ENCODE measurements at regions not wholly inside any gene's neighbourhood (a gene's known extent, or its start where the extent isn't known, plus 50 kb on each side); places are given as distances from the start of the nearest gene placed in this dataset.

DNA sequence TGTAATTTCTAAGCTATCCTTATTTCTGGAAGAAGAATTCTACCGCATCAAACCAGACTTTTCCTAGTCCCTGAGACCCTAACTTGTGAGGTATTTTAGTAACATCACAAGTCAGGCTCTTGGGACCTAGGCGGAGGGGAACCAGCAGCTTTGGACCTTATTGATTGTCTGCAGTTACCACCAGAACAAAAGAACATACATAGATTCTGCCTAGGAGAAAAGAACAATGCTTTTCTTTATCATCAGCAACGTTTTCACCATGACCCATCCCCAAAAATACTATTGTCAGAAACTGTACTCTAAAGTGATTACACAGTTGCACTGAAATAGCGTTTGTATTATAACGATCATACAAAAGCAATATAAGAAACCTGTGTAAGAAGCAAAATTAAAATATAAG, 860.4 kb downstream of the USP25 start:
- H3K18ac ChIP-seq (ENCODE audit: low read length), result no peak overlapping the region
- H3K4me3 ChIP-seq (ENCODE audit: low read depth, low read length), result no peak overlapping the region
- no CpG with 5 or more reads among the region's 5 CpGs for WGBS (ENCODE audit: extremely low coverage, insufficient coverage, insufficient read length)

DNA sequence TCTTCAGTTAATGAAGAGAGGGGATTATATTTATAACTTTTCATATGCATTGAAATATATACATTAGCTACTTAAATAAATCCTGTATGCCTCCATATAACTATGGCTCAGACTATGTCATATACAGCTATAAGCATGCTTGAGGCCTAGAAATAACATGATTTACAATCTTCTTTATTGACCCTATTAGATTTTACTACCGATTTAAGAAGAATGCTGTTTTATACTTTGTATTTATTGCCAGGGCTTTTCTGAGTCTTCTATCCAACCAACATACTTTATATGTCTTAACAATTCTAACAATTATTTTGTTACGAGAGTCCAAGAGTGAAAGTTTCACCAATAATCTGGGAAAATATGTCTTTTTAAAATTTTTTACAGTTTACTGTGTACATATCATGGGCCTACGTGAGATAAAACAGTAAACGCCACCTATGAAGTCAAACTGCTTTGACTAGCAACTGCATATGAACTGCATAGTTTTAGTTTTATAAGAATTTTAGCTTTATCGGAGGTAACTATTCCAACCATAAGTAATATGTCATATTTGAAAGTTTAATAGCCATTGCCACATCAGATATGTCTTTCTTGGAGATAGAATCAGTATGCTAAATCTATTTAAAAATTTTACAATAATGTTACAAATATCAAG, 861.0 kb downstream of the USP25 start:
- Histone ChIP-seq H3K36me3 (ENCODE audit: control insufficient read depth in 1 of 2, insufficient read depth in 2 of 2, low read length in 2 of 2) (no peaks in the 10 kb centered on the region), H2AK5ac (ENCODE audit: low read length) (no peak overlapping the region), H3K9ac (ENCODE audit: low read length) (no peak overlapping the region), H3K79me1 (ENCODE audit: low read length) (no peaks in the 10 kb centered on the region), H3K4me2 (ENCODE audit: low read length) (no peak overlapping the region), H3K4me1 (ENCODE audit: control insufficient read depth in 1 of 2, insufficient read depth in 2 of 2, low read length in 2 of 2) (peaks cover 4 to 5% of the 10 kb centered on the region in 2 experiments), H2BK120ac (ENCODE audit: insufficient read depth, low read length, poor library complexity) (no peak overlapping the region), H2BK12ac (ENCODE audit: low read length) (no peak overlapping the region), H3K27ac (ENCODE audit: low read depth, low read length) (no peak overlapping the region), H3K23ac (ENCODE audit: low read length) (no peak overlapping the region), H4K12ac (ENCODE audit: low read depth, low read length) (no peak overlapping the region), H3K79me2 (ENCODE audit: control insufficient read depth, insufficient read depth, low read length, poor library complexity) (no peaks in the 10 kb centered on the region), H3K27me3 (ENCODE audit: insufficient read depth, low read length) (no peaks in the 10 kb centered on the region), H3K4me3 (ENCODE audit: low read depth, low read length) (no peak overlapping the region), H3K14ac (ENCODE audit: low read length) (no peak overlapping the region), H3K4ac (ENCODE audit: low read depth, low read length) (no peak overlapping the region), H4K8ac (ENCODE audit: low read depth, low read length) (no peak overlapping the region), H4K91ac (ENCODE audit: low read depth, low read length) (no peak overlapping the region), H2BK5ac (ENCODE audit: low read depth, low read length, poor library complexity) (no peak overlapping the region), H2AFZ (ENCODE audit: insufficient read depth, low read length, poor library complexity) (no peak overlapping the region), H3K18ac (ENCODE audit: low read length) (no peak overlapping the region), H3K9me3 (ENCODE audit: insufficient read depth, low read depth, low read length) (no peaks in the 10 kb centered on the region)
- peak in 1 of 2 donors; percentile 32 for DNase-seq
- no CpG with 5 or more reads among the region's 5 CpGs for WGBS (ENCODE audit: extremely low coverage, insufficient coverage, insufficient read length)

More for the DNA sequence above, 860.4 kb downstream of the USP25 start:
- no peak overlapping the region for H3K4me2 ChIP-seq (ENCODE audit: low read length)
- no peak overlapping the region for H3K27ac ChIP-seq (ENCODE audit: low read depth, low read length)
- no peak overlapping the region for H4K91ac ChIP-seq (ENCODE audit: low read depth, low read length)
- H3K4ac ChIP-seq (ENCODE audit: low read depth, low read length), result no peak overlapping the region
- H3K4me1 ChIP-seq (ENCODE audit: control insufficient read depth in 1 of 2, insufficient read depth in 2 of 2, low read length in 2 of 2), result peaks cover 4 to 5% of the 10 kb centered on the region in 2 experiments
- no peaks in the 10 kb centered on the region for H3K79me1 ChIP-seq (ENCODE audit: low read length)
- no peaks in the 10 kb centered on the region for H3K79me2 ChIP-seq (ENCODE audit: control insufficient read depth, insufficient read depth, low read length, poor library complexity)
- no peak overlapping the region for H2AK5ac ChIP-seq (ENCODE audit: low read length)
- H2BK12ac ChIP-seq (ENCODE audit: low read length), result no peak overlapping the region
- DNase-seq, result no peak
- no peaks in the 10 kb centered on the region for H3K27me3 ChIP-seq (ENCODE audit: insufficient read depth, low read length)
- no peak overlapping the region for H4K12ac ChIP-seq (ENCODE audit: low read depth, low read length)
- H2AFZ ChIP-seq (ENCODE audit: insufficient read depth, low read length, poor library complexity), result no peak overlapping the region
- H3K9me3 ChIP-seq (ENCODE audit: insufficient read depth, low read depth, low read length), result no peaks in the 10 kb centered on the region
- no peak overlapping the region for H2BK120ac ChIP-seq (ENCODE audit: insufficient read depth, low read length, poor library complexity)
- no peak overlapping the region for H4K8ac ChIP-seq (ENCODE audit: low read depth, low read length)
- no peak overlapping the region for H3K14ac ChIP-seq (ENCODE audit: low read length)
- H3K36me3 ChIP-seq (ENCODE audit: control insufficient read depth in 1 of 2, insufficient read depth in 2 of 2, low read length in 2 of 2), result no peaks in the 10 kb centered on the region
- H2BK5ac ChIP-seq (ENCODE audit: low read depth, low read length, poor library complexity), result no peak overlapping the region
- no peak overlapping the region for H3K23ac ChIP-seq (ENCODE audit: low read length)
- H3K9ac ChIP-seq (ENCODE audit: low read length), result no peak overlapping the region

DNA sequence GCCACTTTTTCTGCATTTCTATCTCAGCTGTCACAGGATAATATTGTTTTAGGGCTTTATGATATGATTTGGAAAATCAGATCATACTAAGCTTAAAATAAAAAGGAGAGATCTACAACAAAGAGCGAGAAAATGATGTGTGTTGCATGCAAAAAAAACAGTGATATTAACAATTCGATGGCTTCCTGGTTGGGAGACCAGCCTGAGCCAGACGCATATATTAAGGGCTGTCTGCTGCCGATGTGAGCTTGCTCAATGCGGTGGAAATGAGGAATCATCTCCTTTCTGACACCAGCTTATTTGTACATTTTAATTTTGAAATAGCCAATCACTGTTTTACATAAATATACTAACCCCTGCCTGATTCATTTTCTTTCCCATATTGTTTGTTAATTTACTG, 862.6 kb downstream of the USP25 start:
- no peaks in the 10 kb centered on the region for H3K27me3 ChIP-seq (ENCODE audit: insufficient read depth, low read length)
- H3K4me1 ChIP-seq (ENCODE audit: control insufficient read depth in 1 of 2, insufficient read depth in 2 of 2, low read length in 2 of 2), result peaks cover 4 to 5% of the 10 kb centered on the region in 2 experiments
- H3K4me2 ChIP-seq (ENCODE audit: low read length), result no peak overlapping the region
- H2BK12ac ChIP-seq (ENCODE audit: low read length), result no peak overlapping the region
- H3K4ac ChIP-seq (ENCODE audit: low read depth, low read length), result no peak overlapping the region
- H4K91ac ChIP-seq (ENCODE audit: low read depth, low read length), result no peak overlapping the region
- H2AFZ ChIP-seq (ENCODE audit: insufficient read depth, low read length, poor library complexity), result no peak overlapping the region
- H4K8ac ChIP-seq (ENCODE audit: low read depth, low read length), result no peak overlapping the region
- no peak overlapping the region for H3K4me3 ChIP-seq (ENCODE audit: low read depth, low read length)
- H3K36me3 ChIP-seq (ENCODE audit: control insufficient read depth in 1 of 2, insufficient read depth in 2 of 2, low read length in 2 of 2), result no peaks in the 10 kb centered on the region
- H2BK5ac ChIP-seq (ENCODE audit: low read depth, low read length, poor library complexity), result no peak overlapping the region
- H3K18ac ChIP-seq (ENCODE audit: low read length), result no peak overlapping the region
- H3K14ac ChIP-seq (ENCODE audit: low read length), result no peak overlapping the region
- H3K79me1 ChIP-seq (ENCODE audit: low read length), result no peaks in the 10 kb centered on the region
- no peaks in the 10 kb centered on the region for H3K9me3 ChIP-seq (ENCODE audit: insufficient read depth, low read depth, low read length)
- no peaks in the 10 kb centered on the region for H3K79me2 ChIP-seq (ENCODE audit: control insufficient read depth, insufficient read depth, low read length, poor library complexity)
- DNase-seq, result no peak
- no peak overlapping the region for H2BK120ac ChIP-seq (ENCODE audit: insufficient read depth, low read length, poor library complexity)
- no peak overlapping the region for H4K12ac ChIP-seq (ENCODE audit: low read depth, low read length)
- no CpG with 5 or more reads among the region's 5 CpGs for WGBS (ENCODE audit: extremely low coverage, insufficient coverage, insufficient read length)
- no peak overlapping the region for H3K23ac ChIP-seq (ENCODE audit: low read length)
- H2AK5ac ChIP-seq (ENCODE audit: low read length), result no peak overlapping the region
- H3K9ac ChIP-seq (ENCODE audit: low read length), result no peak overlapping the region
- H3K27ac ChIP-seq (ENCODE audit: low read depth, low read length), result no peak overlapping the region

DNA sequence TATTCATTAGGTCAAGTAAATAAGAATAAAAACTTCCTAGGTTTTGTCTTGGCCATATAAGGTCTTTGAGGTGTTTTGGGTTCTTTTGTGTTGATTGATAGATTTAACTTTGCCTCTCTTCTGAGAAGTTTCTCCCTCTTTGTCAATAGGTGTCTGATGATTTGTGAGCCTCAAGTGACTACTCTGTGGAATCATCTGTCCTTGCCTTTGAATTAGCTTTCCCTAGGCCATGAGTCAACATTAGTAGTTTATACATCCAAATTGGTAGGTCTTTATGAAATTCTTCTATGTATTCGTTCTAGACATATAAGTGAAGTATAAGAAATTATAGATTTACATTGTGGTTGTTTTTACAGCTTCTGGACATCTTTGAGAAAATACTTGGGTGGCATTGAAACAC, 864.4 kb downstream of the USP25 start:
- no CpG with 5 or more reads among the region's 1 CpG for WGBS (ENCODE audit: extremely low coverage, insufficient coverage, insufficient read length)
- H3K79me2 ChIP-seq (ENCODE audit: control insufficient read depth, insufficient read depth, low read length, poor library complexity), result no peaks in the 10 kb centered on the region

More for the DNA sequence above, 864.4 kb downstream of the USP25 start:
- H3K4ac ChIP-seq (ENCODE audit: low read depth, low read length), result no peak overlapping the region
- no peak for DNase-seq
- H3K27ac ChIP-seq (ENCODE audit: low read depth, low read length), result no peak overlapping the region
- no peaks in the 10 kb centered on the region for H3K79me1 ChIP-seq (ENCODE audit: low read length)
- no peak overlapping the region for H4K8ac ChIP-seq (ENCODE audit: low read depth, low read length)
- H3K36me3 ChIP-seq (ENCODE audit: control insufficient read depth in 1 of 2, insufficient read depth in 2 of 2, low read length in 2 of 2), result no peaks in the 10 kb centered on the region
- no peak overlapping the region for H3K18ac ChIP-seq (ENCODE audit: low read length)
- H3K14ac ChIP-seq (ENCODE audit: low read length), result no peak overlapping the region
- no peak overlapping the region for H4K91ac ChIP-seq (ENCODE audit: low read depth, low read length)
- no peaks in the 10 kb centered on the region for H3K4me1 ChIP-seq (ENCODE audit: control insufficient read depth in 1 of 2, insufficient read depth in 2 of 2, low read length in 2 of 2)
- H2AK5ac ChIP-seq (ENCODE audit: low read length), result no peak overlapping the region
- no peaks in the 10 kb centered on the region for H3K9me3 ChIP-seq (ENCODE audit: insufficient read depth, low read depth, low read length)
- no peak overlapping the region for H3K23ac ChIP-seq (ENCODE audit: low read length)
- no peak overlapping the region for H2BK120ac ChIP-seq (ENCODE audit: insufficient read depth, low read length, poor library complexity)
- H2AFZ ChIP-seq (ENCODE audit: insufficient read depth, low read length, poor library complexity), result no peak overlapping the region
- H2BK12ac ChIP-seq (ENCODE audit: low read length), result no peak overlapping the region
- H4K12ac ChIP-seq (ENCODE audit: low read depth, low read length), result no peak overlapping the region
- no peaks in the 10 kb centered on the region for H3K27me3 ChIP-seq (ENCODE audit: insufficient read depth, low read length)
- no peak overlapping the region for H3K4me3 ChIP-seq (ENCODE audit: low read depth, low read length)
- H2BK5ac ChIP-seq (ENCODE audit: low read depth, low read length, poor library complexity), result no peak overlapping the region
- H3K4me2 ChIP-seq (ENCODE audit: low read length), result no peak overlapping the region
- no peak overlapping the region for H3K9ac ChIP-seq (ENCODE audit: low read length)
